Natural killer cell (primary cell): ENCODE measurements at regions not wholly inside any gene's neighbourhood (a gene's known extent, or its start where the extent isn't known, plus 50 kb on each side); places are given as distances from the start of the nearest gene placed in this dataset.
A peak's percentile ranks its signal among the peaks of the same experiment; 100 is the strongest.
"Not testable (repeated sequence)": the region's sequence is repeated elsewhere in the genome, so short reads cannot be mapped to it uniquely, and the experiment has no call there.

ENCODE experiments used
- ATAC-seq, 3 donors: fragments of 150-1000 bp in 2 of 3; fragments of 200-7000 bp in 1 of 3; cut with Tn5 transposase; 1 replicate in 1 of 3; 2 replicates in 2 of 3; pipeline ENCODE4 v1.10.0; 2021; ENCODE audit warnings: mild to moderate bottlenecking in 2 of 3, moderate library complexity in 2 of 3
- DNase-seq, 2 donors: peaks; one replicate each; pipeline versions ENCODE4 v3.0.0 to v3.0.0-alpha.2; 2013 to 2021; ENCODE audit warnings: mixed read lengths in 1 of 2
- H3K27ac ChIP-seq: one replicate; pipeline ENCODE4 v1.5.1; 2013; ENCODE audit warnings: mild to moderate bottlenecking, low read length
- H3K27me3 ChIP-seq: one replicate; pipeline ENCODE4 v1.6.1; 2013; ENCODE audit warnings: low read length; ENCODE audit not compliant: control insufficient read depth, insufficient read depth
- H3K36me3 ChIP-seq: one replicate; pipeline ENCODE4 v1.6.1; 2013; ENCODE audit warnings: low read length; ENCODE audit not compliant: control insufficient read depth, insufficient read depth
- H3K4me1 ChIP-seq: one replicate; pipeline ENCODE4 v1.6.1; 2013; ENCODE audit warnings: low read length; ENCODE audit not compliant: control insufficient read depth, insufficient read depth
- H3K4me3 ChIP-seq: one replicate; pipeline ENCODE4 v1.5.1; 2013; ENCODE audit warnings: low read length
- H3K9me3 ChIP-seq: one replicate; pipeline ENCODE4 v1.6.1; 2013; ENCODE audit warnings: low read length; ENCODE audit not compliant: control insufficient read depth, insufficient read depth
- H3K27ac Mint-ChIP-seq, 2 donors: one replicate each; pipeline ENCODE4 v1.8.0; 2022; ENCODE audit warnings: mild to moderate bottlenecking in 2 of 2, mixed read lengths in 2 of 2, moderate library complexity in 1 of 2
- H3K27me3 Mint-ChIP-seq, 2 donors: one replicate each; pipeline ENCODE4 v1.8.0; 2022; ENCODE audit warnings: low read depth in 2 of 2, mixed read lengths in 2 of 2
- H3K36me3 Mint-ChIP-seq: one replicate; pipeline ENCODE4 v1.8.0; 2022; ENCODE audit warnings: mixed read lengths
- H3K4me1 Mint-ChIP-seq, 2 donors: one replicate each; pipeline ENCODE4 v1.8.0; 2022; ENCODE audit warnings: mixed read lengths in 2 of 2
- H3K4me3 Mint-ChIP-seq: one replicate; pipeline ENCODE4 v1.8.0; 2022; ENCODE audit warnings: mild to moderate bottlenecking, moderate library complexity, mixed read lengths
- H3K9me3 Mint-ChIP-seq, 2 donors: one replicate each; pipeline ENCODE4 v1.8.0; 2022; ENCODE audit warnings: mixed read lengths in 2 of 2
- WGBS: methylation state at CpG from one replicate; pipeline ENCODE4 v1.1.7; 2013; ENCODE audit warnings: missing lambda C conversion rate; ENCODE audit not compliant: insufficient coverage; 5-methylcytosine and 5-hydroxymethylcytosine counted together
- intact Hi-C: fragments of 100-400 bp; cut with micrococcal nuclease; formaldehyde crosslinking; loops from one replicate; pipeline ENCODE4 v1.14.2; 2022
- TF ChIP-seq, protein P1 (sequence below): fragments of 200-600 bp; IDR thresholded peaks from one replicate; pipeline ENCODE4 v1.8.0; 2022; ENCODE audit warnings: antibody characterized with exemption

DNA sequence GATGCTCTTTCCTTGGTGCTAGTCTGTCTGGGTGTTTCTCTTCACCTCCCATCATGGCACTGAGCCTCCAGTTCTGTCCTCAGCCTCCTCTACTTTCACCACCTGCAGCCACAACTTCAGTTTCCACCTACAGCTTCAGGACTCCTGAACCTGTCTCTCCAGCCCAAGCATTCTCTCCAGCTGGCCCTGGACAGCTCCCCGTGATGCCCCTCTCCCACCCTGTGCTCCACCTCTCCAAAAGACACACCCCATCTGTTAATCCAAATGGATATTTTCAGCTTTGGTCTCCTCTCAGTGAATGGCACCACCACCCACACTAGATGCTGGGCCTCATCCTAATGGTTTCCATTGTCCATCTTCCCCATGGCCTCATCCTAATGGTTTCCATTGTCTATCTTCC is 79.5 kb upstream of the NEDD9 start:
- no peaks in the 10 kb centered on the region for H3K27me3 Mint-ChIP-seq
- H3K4me3 Mint-ChIP-seq = no peak overlapping the region
- H3K27ac ChIP-seq = no peak overlapping the region
- H3K4me1 ChIP-seq = peaks cover 15% of the 10 kb centered on the region
- WGBS = 100% methylated on average over 1 of the region's 1 CpG
- no peak overlapping the region for H3K4me3 ChIP-seq
- peak overlapping the region in 1 of 2 donors; percentile 47 for H3K27ac Mint-ChIP-seq
- H3K9me3 ChIP-seq = no peaks in the 10 kb centered on the region
- TF ChIP-seq, protein P1, sequence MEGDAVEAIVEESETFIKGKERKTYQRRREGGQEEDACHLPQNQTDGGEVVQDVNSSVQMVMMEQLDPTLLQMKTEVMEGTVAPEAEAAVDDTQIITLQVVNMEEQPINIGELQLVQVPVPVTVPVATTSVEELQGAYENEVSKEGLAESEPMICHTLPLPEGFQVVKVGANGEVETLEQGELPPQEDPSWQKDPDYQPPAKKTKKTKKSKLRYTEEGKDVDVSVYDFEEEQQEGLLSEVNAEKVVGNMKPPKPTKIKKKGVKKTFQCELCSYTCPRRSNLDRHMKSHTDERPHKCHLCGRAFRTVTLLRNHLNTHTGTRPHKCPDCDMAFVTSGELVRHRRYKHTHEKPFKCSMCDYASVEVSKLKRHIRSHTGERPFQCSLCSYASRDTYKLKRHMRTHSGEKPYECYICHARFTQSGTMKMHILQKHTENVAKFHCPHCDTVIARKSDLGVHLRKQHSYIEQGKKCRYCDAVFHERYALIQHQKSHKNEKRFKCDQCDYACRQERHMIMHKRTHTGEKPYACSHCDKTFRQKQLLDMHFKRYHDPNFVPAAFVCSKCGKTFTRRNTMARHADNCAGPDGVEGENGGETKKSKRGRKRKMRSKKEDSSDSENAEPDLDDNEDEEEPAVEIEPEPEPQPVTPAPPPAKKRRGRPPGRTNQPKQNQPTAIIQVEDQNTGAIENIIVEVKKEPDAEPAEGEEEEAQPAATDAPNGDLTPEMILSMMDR = no peak
- DNase-seq (no peak), ATAC-seq (peak in 1 of 3 donors; percentile 24)
- H3K36me3 ChIP-seq = no peaks in the 10 kb centered on the region
- peaks cover 0 to 7% of the 10 kb centered on the region in 2 donors for H3K9me3 Mint-ChIP-seq
- H3K4me1 Mint-ChIP-seq = peaks cover 38 to 50% of the 10 kb centered on the region in 2 donors
- H3K36me3 Mint-ChIP-seq = peaks cover 10% of the 10 kb centered on the region
- H3K27me3 ChIP-seq = no peaks in the 10 kb centered on the region
- intact Hi-C loops = loop anchor here (5.0 kb wide), 1 partner anchor 35 kb away; no protein-coding TSS in a partner anchor

DNA sequence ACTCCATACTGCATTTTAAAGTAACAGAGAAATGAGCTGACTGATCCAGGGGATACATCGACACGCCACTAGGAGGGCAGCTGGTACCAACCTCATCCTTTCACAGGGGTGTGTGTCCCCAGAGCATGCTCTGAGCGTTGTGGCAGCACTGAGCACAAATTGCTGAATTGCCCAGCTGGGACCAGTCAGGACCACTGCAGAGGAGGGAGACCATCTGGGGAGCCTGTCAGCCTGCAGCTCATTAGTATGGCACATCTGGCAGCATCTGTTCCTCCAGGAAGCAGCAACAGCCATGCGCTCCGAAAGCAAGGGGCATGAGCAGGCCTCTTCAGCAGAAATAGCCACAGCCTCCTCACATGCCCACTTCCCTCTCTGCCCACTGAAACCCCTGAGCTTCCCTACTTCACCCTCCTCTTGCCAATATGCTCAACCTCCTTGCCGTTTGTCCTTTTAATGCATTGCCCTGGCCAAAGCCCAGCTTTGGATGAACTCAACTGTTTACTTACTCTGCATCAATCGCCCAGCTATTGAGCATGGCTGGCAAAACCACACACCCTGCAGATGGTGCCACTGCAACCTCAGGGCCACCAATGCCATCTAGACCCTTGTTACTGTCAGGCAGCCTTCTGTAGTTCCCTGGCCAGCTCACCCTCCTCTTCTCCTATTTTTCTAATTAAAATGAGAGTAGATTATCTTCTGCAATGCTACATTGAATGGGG is 77.6 kb upstream of the NEDD9 start:
- H3K27ac ChIP-seq = no peak overlapping the region
- no peaks in the 10 kb centered on the region for H3K9me3 ChIP-seq
- H3K4me3 Mint-ChIP-seq = no peak overlapping the region
- H3K27ac Mint-ChIP-seq = peak overlapping the region in 1 of 2 donors; percentile 47
- WGBS = 79% methylated on average over 7 of the region's 7 CpGs
- H3K36me3 ChIP-seq = peaks cover 9% of the 10 kb centered on the region
- ATAC-seq = no peak
- H3K4me1 Mint-ChIP-seq = peaks cover 32 to 40% of the 10 kb centered on the region in 2 donors
- DNase-seq = no peak
- TF ChIP-seq, protein P1 = no peak
- H3K4me3 ChIP-seq = no peak overlapping the region
- no peaks in the 10 kb centered on the region for H3K27me3 ChIP-seq
- no peaks in the 10 kb centered on the region for H3K36me3 Mint-ChIP-seq
- peaks cover 15% of the 10 kb centered on the region for H3K4me1 ChIP-seq
- no peaks in the 10 kb centered on the region for H3K27me3 Mint-ChIP-seq
- intact Hi-C loops = loop anchor here (5.0 kb wide), 1 partner anchor 33 kb away; no protein-coding TSS in a partner anchor
- peaks cover 0 to 7% of the 10 kb centered on the region in 2 donors for H3K9me3 Mint-ChIP-seq

DNA sequence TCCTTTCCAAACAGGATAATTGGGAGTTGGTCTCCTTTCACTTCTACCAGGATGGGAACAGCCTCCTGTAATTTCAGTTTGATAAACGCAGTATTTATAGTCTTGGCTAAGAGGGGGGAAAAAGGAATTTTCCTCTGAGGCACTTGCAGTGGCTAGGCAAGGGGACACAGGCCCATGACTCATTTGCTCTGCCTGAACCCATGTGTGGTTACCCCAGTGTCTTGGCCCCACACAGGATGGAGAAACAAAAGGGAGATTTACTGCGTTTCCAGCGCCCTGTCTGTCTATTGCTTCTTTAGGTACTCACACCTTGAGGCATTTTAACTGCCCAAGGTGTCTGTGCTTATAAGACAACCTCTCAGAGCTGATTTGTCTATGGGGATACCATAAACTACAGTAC is 74.8 kb upstream of the NEDD9 start:
- TF ChIP-seq, protein P1 = no peak
- Mint-ChIP-seq H3K27ac (peak overlapping the region; percentile 1 to 55), H3K4me3 (no peak overlapping the region), H3K9me3 (peaks cover 0 to under 1% of the 10 kb centered on the region in 2 donors), H3K27me3 (no peaks in the 10 kb centered on the region), H3K36me3 (no peaks in the 10 kb centered on the region), H3K4me1 (peaks cover 44 to 47% of the 10 kb centered on the region in 2 donors)
- Histone ChIP-seq H3K4me3 (no peak overlapping the region), H3K4me1 (peaks cover 14% of the 10 kb centered on the region), H3K27ac (no peak overlapping the region), H3K36me3 (peaks cover 13% of the 10 kb centered on the region), H3K9me3 (no peaks in the 10 kb centered on the region), H3K27me3 (no peaks in the 10 kb centered on the region)
- DNase-seq = no peak
- 73% methylated on average over 3 of the region's 3 CpGs for WGBS
- ATAC-seq = no peak
- intact Hi-C loops = no loop called here

DNA sequence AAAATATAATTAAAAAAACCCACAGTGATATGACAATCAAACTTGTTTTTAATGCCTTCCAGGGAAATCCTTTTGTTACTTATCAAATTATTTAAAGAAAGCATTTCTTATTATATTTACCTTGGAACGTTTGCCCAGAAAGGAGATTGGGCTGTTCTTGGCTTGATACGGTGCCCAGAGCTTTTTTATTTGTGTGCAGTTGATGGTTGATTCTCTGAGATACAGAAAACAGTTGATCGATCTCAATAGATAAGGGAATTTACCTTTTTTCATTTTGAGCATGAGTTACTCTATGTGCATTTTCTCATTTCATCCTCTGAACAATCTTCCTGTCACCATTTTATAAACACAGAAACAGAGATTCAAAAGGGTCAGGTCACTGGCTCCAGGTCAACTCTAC is 72.5 kb upstream of the NEDD9 start:
- ATAC-seq (no peak), DNase-seq (no peak)
- Histone ChIP-seq H3K36me3 (peaks cover 13% of the 10 kb centered on the region), H3K27me3 (no peaks in the 10 kb centered on the region), H3K9me3 (no peaks in the 10 kb centered on the region), H3K4me1 (peaks cover 2% of the 10 kb centered on the region), H3K4me3 (no peak overlapping the region), H3K27ac (no peak overlapping the region)
- H3K27ac Mint-ChIP-seq = peak overlapping the region in 1 of 2 donors; percentile 24
- 86% methylated on average over 3 of the region's 3 CpGs for WGBS
- H3K9me3 Mint-ChIP-seq = no peaks in the 10 kb centered on the region
- TF ChIP-seq, protein P1 = no peak
- H3K4me3 Mint-ChIP-seq = no peak overlapping the region
- intact Hi-C loops = no loop called here
- H3K27me3 Mint-ChIP-seq = no peaks in the 10 kb centered on the region
- peaks cover 43 to 46% of the 10 kb centered on the region in 2 donors for H3K4me1 Mint-ChIP-seq
- H3K36me3 Mint-ChIP-seq = no peaks in the 10 kb centered on the region

DNA sequence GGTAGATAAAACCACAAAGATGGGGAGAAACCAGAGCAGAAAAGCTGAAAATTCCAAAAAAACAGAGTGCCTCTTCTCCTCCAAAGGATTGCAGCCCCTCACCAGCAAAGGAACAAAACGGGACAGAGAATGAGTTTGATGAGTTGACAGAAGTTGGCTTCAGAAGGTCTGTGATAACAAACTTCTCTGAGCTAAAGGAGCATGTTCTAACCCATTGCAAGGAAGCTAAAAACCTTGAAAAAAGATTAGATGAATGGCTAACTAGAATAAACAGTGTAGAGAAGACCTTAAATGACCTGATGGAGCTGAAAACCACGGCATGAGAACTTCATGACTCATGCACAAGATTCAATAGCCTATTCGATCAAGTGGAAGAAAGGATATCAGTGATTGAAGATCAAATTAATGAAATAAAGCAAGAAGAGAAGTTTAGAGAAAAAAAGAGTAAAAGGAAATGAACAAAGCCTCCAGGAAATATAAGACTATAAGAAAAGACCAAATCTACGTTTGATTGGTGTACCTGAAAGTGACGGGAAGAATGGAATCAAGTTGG is 67.5 kb upstream of the NEDD9 start:
- Mint-ChIP-seq H3K36me3 (peaks cover 10% of the 10 kb centered on the region), H3K27ac (peak overlapping the region; percentile 49 to 79), H3K4me3 (peak overlapping the region; percentile 4), H3K4me1 (peaks cover 79 to 83% of the 10 kb centered on the region in 2 donors)
- H3K27me3 ChIP-seq, H3K4me3 ChIP-seq, H3K9me3 Mint-ChIP-seq, H3K9me3 ChIP-seq, intact Hi-C loops, ATAC-seq, H3K27ac ChIP-seq, DNase-seq, H3K27me3 Mint-ChIP-seq: not testable (repeated sequence)
- Histone ChIP-seq H3K36me3 (peaks cover 13% of the 10 kb centered on the region), H3K4me1 (peaks cover 16% of the 10 kb centered on the region)
- whole genome bisulfite sequencing = 81% methylated on average over 3 of the region's 5 CpGs
